Kidney (tissue), 13 donors: ENCODE measurements at regions not wholly inside any gene's neighbourhood (a gene's known extent, or its start where the extent isn't known, plus 50 kb on each side); places are given as distances from the start of the nearest gene placed in this dataset.

Experiments
- DNase-seq, 5 donors: peaks; one replicate each; pipeline ENCODE4 v3.0.0-alpha.2; 2013 to 2020
- FAIRE-seq: peaks from 2 replicates; lab custom pipeline; 2012; peaks lifted over from hg19 to GRCh38; lab: Jason Lieb, UNC
- H3K27ac ChIP-seq, 2 donors: one replicate each; pipeline ENCODE4 v1.7.0; 2013; ENCODE audit warnings: low read depth in 2 of 2, low read length in 2 of 2, inconsistent platforms in 1 of 2
- H3K27me3 ChIP-seq: one replicate; pipeline ENCODE4 v1.7.1; 2013; ENCODE audit warnings: low read length, inconsistent platforms; ENCODE audit not compliant: control insufficient read depth, insufficient read depth
- H3K36me3 ChIP-seq, 3 donors: one replicate each; pipeline versions ENCODE4 v1.7.0 to v1.7.1; 2013; ENCODE audit warnings: low read length in 3 of 3, control low read depth in 1 of 3, inconsistent platforms in 1 of 3; ENCODE audit not compliant: insufficient read depth in 3 of 3, control insufficient read depth in 2 of 3
- H3K4me1 ChIP-seq, 3 donors: one replicate each; pipeline versions ENCODE4 v1.7.0 to v1.7.1; 2013; ENCODE audit warnings: low read length in 3 of 3, inconsistent platforms in 1 of 3, low read depth in 1 of 3; ENCODE audit not compliant: control insufficient read depth in 2 of 3, insufficient read depth in 2 of 3
- H3K4me3 ChIP-seq, 3 donors: one replicate each; pipeline versions ENCODE4 v1.7.0 to v1.8.1; 2013; ENCODE audit warnings: low read length in 3 of 3, control low read depth in 1 of 3, inconsistent platforms in 1 of 3
- H3K9ac ChIP-seq, 3 donors: one replicate each; pipeline versions ENCODE4 v1.7.0 to v1.7.1; 2013; ENCODE audit warnings: low read length in 3 of 3, control low read depth in 1 of 3, inconsistent platforms in 1 of 3
- H3K9me3 ChIP-seq, 3 donors: one replicate each; pipeline versions ENCODE4 v1.7.0 to v1.7.1; 2013; ENCODE audit warnings: low read length in 3 of 3, control low read depth in 1 of 3, inconsistent platforms in 1 of 3; ENCODE audit not compliant: control insufficient read depth in 2 of 3, insufficient read depth in 1 of 3
- CTCF ChIP-seq: IDR thresholded peaks from 3 replicates; pipeline ENCODE4 v1.5.1; 2012; ENCODE audit warnings: mild to moderate bottlenecking, moderate library complexity, borderline replicate concordance; ENCODE audit not compliant: insufficient read depth; ENCODE audit errors: extremely low read depth
- intact Hi-C: fragments of 100-400 bp; cut with DNase I; formaldehyde crosslinking; loops from one replicate; pipeline ENCODE4 v1.11.1; 2022
- donor health status: control.
- donor health status: control.
- donor health status: control.
- donor health status: control.
- donor health status: control.
- donor health status: DM: yes; HTN: yes; CAD: no.
- donor health status: Normal renal cell carcinoma (clear cell type).

GRCh38 chr2:8019934-8020333, 661.9 kb upstream of the ID2 start:
- Histone ChIP-seq H3K27me3 (no peaks in the 10 kb centered on the region), H3K4me3 (no peak overlapping the region), H3K36me3 (no peaks in the 10 kb centered on the region), H3K27ac (no peak overlapping the region), H3K9ac (no peak overlapping the region), H3K4me1 (no peaks in the 10 kb centered on the region), H3K9me3 (no peaks in the 10 kb centered on the region)
- no peak for TF ChIP-seq CTCF
- FAIRE-seq (no peak), DNase-seq (no peak)
- intact Hi-C loops, result no loop called here

- no peak for FAIRE-seq
- no peak for TF ChIP-seq CTCF
These were observed 659.9 kb upstream of the ID2 start for GRCh38 chr2:8021921-8022320.

GRCh38 chr2:8022908-8023640, 658.8 kb upstream of the ID2 start:
- Histone ChIP-seq H3K9ac (no peak overlapping the region), H3K27me3 (no peaks in the 10 kb centered on the region), H3K36me3 (no peaks in the 10 kb centered on the region), H3K9me3 (no peaks in the 10 kb centered on the region), H3K4me1 (no peaks in the 10 kb centered on the region), H3K4me3 (no peak overlapping the region), H3K27ac (no peak overlapping the region)
- FAIRE-seq, result no peak
- intact Hi-C loops, result no loop called here
- no peak for DNase-seq
- TF ChIP-seq CTCF, result no peak

More at GRCh38 chr2:8021921-8022320, 659.9 kb upstream of the ID2 start:
- Histone ChIP-seq H3K9ac (no peak overlapping the region), H3K4me1 (no peaks in the 10 kb centered on the region), H3K27me3 (no peaks in the 10 kb centered on the region), H3K36me3 (no peaks in the 10 kb centered on the region), H3K27ac (no peak overlapping the region), H3K9me3 (no peaks in the 10 kb centered on the region), H3K4me3 (no peak overlapping the region)
- no peak for DNase-seq
- intact Hi-C loops, result no loop called here
